GM12892 (cell line): ENCODE measurements at regions not wholly inside any gene's neighbourhood (a gene's known extent, or its start where the extent isn't known, plus 50 kb on each side); places are given as distances from the start of the nearest gene placed in this dataset.

Experiments
- POLR2A ChIP-seq: IDR thresholded peaks from 2 replicates; pipeline ENCODE4 v1.6.1; 2011; ENCODE audit warnings: low read depth, low read length, control low read depth
- TAF1 ChIP-seq: IDR thresholded peaks from 2 replicates; pipeline ENCODE4 v1.6.1; 2011; ENCODE audit warnings: low read depth, mild to moderate bottlenecking, control low read depth, low read length, borderline replicate concordance

GRCh38 chr1:3993619-3994375 is 93.7 kb upstream of the C1orf174 start:
- TF ChIP-seq TAF1 (no peak), POLR2A (no peak)
